Stimulated activated CD4-positive, alpha-beta T cell treated with anti-CD3 and anti-CD28 coated beads, TNF-alpha, amount 100 ng/mL, for 4 hours (primary cell): ENCODE measurements at regions not wholly inside any gene's neighbourhood (a gene's known extent, or its start where the extent isn't known, plus 50 kb on each side); places are given as distances from the start of the nearest gene placed in this dataset.
"Not testable (repeated sequence)": the region's sequence is repeated elsewhere in the genome, so short reads cannot be mapped to it uniquely, and the experiment has no call there.

Source experiments
- DNase-seq, 3 experiments: peaks; one replicate each; pipeline ENCODE4 v3.0.0-alpha.2; 2020; ENCODE audit warnings: low read depth in 3 of 3

- no peak for DNase-seq
Observed at GRCh38 chr1:48084826-48085225, 87.6 kb upstream of the TRABD2B start.

DNA sequence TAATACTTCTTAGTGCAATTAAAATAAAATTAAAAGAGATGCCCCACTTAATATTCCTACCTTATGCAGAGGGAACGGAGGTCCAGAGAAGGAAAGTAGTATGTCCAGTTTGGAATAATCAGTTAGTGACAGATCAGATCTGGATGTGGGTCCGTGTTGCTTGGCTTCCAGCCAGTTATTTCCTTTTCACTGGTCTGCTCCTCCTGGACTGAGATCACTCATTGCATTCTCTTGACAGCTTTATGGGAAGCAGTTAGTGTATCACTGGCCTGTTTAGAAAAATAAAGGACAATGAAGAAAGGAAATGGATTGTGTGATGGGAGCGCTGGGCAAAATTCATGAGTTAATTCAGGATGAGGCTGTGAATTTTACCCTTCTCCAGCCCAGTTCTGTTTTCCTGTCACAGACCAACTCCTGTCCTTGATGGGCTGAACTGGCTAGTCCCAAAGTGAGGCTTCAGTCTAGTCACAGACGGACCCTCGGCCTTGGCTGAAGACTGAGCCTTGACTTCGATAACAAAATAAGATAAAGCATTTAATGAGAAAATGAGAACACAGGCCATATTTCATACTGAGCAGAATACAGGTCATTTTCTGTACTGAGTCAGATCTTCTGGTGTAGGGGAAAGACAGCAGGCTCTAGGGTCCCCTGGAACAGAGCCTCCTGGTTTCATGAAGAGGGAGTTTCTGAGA is 85.2 kb upstream of the TRABD2B start:
- no peak for DNase-seq

DNA sequence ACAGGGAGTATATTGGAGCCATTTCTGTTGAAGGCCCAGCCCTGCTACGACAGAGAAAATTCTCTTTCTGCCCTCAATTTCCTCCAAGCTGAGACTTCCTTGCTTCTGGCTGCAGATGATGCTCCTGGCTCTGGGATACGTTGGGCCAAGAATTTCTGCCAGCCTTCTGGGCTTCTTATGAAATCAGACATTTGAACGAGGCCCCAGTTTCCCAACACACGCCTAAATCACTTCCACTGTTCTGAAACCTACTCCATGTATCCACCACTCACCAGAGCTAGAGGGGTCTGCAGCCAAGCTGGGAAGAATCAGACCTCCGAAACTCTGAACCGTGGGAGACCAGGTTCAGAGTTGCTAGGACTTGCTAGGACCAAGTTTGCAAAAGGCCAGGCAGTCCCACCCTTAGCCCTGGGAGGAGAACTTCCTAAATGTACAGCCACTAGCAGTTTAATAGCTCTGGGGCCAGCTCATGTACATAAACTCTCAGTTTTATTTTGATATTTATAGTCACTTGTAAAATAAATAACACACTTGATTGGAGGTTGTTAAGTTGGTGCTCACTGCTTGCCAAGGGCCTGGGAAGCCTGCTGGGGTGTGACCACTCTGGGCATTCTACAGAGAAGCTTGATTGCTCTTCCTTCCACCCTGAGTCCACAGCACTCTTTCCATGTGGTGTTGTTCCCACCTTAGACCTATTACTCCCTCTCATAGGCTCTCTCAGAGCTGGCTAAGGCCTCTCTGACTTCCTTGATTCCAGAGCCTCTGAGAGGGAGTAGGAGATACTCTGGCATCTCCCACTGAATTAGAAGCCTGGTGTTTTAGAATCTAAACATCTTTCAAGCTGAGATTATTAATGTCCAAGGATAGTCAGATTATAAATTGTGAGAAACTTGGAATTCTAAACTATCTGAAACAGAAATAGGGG is 83.4 kb upstream of the TRABD2B start:
- DNase-seq: no peak

GRCh38 chr1:48079096-48079495 is 81.9 kb upstream of the TRABD2B start:
- no peak for DNase-seq

DNA sequence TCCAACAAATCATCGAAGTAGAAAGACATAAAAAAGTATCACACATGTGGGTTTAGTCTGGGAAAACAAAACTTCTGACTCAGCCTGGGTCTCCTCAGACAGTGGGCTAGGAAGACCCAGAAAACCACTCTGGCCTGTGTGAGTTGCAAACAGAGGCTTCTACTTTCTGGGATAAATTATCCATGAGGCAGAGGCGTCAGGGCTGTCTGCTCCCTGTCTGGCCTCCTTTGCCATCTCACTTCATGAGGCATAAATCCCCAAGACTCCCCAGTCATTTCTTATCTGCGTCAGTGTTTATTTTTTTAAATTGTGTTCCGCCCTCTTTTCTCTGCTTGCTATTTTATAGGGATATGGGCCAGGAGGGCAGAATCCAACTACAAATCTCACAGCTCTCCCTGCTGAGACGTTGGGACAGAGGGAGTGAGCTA is 80.6 kb upstream of the TRABD2B start:
- no peak for DNase-seq

GRCh38 chr1:48076017-48076416 is 78.8 kb upstream of the TRABD2B start:
- DNase-seq: no peak

DNA sequence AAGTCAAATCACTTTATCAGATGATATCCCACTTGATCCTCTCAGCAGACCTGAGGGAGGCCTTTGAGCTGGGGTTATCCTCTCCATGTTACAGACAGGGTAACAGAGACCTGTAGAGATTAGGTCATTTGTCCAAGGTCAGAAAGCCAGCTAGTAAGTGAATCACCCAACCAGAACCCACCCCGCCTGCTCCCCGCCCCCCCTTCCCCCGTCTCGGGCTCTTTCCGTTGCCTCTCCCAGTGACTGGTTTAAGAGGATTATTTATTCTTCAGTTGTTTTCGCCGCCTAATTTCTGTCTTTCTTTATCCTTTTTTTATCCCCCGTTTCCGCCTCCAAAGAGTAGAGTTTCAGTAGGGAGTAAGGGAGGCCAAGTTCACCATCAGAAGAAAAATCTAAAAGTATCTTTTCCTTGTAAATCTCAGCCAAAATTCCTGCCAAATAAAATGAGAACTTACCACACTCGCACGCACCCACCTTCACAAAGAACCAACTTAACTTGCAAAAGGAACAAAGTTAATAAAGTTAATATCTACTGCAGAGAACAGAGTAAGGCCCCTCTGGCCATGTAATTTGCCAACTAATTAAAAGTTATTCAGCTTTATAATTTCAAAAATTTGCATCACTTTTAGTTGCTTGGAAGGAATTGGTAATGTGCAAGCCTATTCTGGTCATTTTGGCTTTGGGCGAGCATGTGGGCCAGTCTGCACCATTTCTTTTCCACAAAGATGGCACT is 76.8 kb upstream of the TRABD2B start:
- no peak for DNase-seq

- DNase-seq: no peak
Observed at GRCh38 chr1:48071513-48071912, 74.3 kb upstream of the TRABD2B start.

GRCh38 chr1:48070396-48070750 is 73.2 kb upstream of the TRABD2B start:
- no peak for DNase-seq

- DNase-seq: no peak
Observed at GRCh38 chr1:48069662-48070395, 72.6 kb upstream of the TRABD2B start.

DNA sequence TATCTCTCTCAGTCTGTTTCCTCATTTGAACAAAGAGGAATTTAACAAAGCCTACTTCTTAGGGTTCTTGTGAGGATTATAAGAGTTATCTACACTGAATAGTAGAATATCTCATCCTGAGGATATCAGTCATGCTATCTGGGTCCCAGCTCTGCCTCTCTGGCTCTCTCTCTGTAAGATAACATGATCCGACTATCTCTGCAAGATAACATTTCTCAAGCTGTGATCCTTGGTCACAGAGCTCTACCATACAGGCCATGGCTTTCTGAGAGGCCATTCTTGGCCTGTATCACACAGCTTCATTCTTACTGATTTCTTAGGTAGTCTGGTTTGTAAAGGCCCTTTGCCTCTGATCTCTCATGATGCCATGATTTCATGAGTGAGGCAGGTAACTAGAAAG is 71.0 kb upstream of the TRABD2B start:
- DNase-seq: no peak

DNA sequence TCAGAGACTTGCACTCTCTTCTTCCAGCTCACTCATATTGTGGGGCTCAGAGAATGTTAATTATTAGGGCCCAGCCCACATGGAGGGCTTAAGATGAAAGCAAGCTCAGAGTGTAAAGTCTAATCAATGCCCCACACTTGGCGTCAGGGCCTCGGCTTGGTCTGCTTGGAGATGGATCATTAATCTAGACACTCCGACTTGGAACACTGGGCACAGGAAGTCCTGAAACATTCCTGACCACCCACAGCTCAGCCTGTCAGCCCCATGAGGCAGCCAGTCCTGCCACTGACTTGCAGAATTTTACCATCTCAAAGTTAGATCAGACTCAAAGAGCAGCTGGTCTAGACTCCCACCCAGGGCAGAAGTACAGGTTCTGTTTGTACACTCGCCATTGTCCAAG is 69.8 kb upstream of the TRABD2B start:
- DNase-seq: no peak

- DNase-seq: not testable (repeated sequence)
Observed at GRCh38 chr1:48064693-48065092, 67.5 kb upstream of the TRABD2B start.

DNA sequence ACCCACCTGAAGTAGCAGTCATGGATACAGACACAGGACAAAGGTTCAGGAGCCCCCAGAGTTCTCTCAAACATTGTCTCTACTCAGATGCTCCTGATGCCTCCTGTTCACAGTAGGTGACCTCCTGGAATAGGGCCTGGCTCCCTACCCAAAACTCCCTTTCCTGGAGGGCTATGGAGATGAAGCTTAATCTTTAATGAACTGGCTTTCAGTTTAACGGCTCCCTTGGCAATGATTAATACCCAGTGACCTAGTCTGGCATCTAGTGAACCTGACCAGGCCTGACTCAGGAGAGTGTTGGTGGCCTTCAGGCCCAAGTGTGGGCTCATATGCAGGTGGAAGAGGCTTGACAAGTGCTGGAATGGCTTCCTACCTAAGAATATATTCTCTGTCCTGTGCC is 65.2 kb upstream of the TRABD2B start:
- no peak for DNase-seq

DNA sequence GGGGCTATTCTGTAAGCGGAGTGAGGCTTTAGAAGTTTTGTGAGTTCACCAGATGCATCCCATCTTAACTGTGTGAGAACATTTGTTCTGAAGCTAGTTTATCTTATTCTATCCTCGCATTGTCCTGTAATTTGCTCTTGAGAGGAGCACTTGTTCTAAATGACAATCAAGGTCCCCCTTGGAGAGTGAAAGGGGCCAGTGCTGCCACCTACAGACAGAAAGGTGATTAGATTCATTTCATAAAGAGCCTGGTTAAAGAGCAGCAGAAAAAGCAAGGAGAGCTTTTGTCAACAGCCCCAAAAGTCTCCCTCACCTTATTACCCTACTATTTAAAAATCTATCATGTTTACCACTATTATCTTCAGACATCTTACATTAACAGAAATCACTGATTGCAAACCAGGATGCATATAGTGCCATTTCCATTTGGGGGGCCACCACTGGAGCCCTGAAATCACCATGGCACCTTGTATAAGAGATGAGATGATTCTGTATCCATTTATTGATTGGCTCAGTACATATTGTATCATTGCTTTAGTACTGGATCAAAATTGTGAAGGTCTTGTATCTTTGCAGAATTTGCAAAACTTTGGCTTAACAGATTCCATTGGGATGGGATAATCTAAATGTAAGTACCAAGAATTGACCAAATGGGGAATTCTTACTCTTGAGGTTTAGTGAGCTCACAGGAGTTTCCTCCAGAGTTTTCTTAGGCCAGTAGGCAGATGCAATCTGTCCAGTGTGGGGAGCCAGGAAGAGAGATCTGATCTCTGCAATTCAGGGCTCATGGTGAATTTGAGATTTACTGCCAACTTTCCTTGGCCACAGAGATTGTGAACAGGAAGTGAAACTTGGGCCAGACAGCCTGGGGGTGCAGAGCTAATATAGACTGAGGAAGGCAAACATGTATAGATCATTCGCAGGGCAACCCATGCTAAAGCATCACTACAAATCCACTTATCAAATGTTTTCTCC is 64.3 kb upstream of the TRABD2B start:
- no peak for DNase-seq

GRCh38 chr1:48059289-48059688 is 62.1 kb upstream of the TRABD2B start:
- DNase-seq: no peak

DNA sequence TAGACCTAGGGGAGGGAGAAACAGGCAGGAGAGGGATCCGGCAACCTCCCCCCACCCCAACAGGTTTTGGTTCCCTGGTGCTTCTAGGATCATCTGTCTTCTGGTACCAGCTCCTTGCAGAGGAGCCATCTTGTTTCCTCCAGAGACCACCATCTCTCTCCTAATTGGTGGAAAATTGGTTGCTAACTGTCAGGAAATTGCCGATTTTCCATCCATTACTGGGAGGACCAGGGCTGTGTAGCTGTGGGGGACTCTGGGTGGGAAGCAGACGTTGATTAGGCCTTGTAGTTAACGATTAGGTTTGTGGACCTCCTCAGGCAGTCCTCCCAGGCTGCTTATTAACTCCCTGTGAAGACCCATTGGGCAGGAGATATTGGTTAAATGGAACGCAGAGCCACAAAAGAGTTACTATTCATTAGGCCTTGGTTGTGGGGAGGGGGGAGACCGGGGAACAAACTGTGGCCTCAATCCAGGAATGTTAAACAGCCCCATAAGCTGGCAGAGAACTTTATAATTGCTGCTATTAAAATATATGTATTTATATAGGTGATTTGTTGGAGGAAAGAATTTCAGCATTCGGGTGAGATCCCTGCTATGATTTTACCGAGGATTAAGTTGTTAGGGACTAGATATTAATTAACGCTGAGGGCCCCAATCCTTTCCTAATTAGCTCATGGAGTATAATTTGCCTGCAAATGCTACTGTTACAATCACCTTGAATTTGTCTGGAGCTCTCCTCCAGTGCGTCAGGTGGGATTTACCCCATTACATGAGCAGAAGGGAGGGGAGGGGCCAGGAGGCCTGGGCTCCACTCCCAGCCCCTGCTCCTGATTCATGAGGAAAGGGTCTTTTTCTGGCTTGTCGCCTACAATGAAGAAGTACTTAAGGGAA is 61.2 kb upstream of the TRABD2B start:
- no peak for DNase-seq

GRCh38 chr1:48057249-48057648 is 60.1 kb upstream of the TRABD2B start:
- DNase-seq: no peak
